CD4-positive, alpha-beta memory T cell (primary cell): ENCODE measurements at regions not wholly inside any gene's neighbourhood (a gene's known extent, or its start where the extent isn't known, plus 50 kb on each side); places are given as distances from the start of the nearest gene placed in this dataset.

ENCODE experiments used
- CTCF ChIA-PET: fragments of 350-600 bp; sonication (Branson Sonifier 250); formaldehyde crosslinking; loops from one replicate; lab custom pipeline; 2021; ENCODE audit warnings: inconsistent platforms; ENCODE audit not compliant: partially characterized antibody; lab: Charles Lee
- POLR2A ChIA-PET: fragments of 350-600 bp; sonication (Branson Sonifier 250); formaldehyde crosslinking; loops from one replicate; lab custom pipeline; 2021; ENCODE audit not compliant: partially characterized antibody; lab: Charles Lee
- DNase-seq, 5 donors: peaks; one replicate each; pipeline versions ENCODE4 v3.0.0 to v3.0.0-alpha.2; 2020 to 2022; ENCODE audit warnings: mixed read lengths in 1 of 5
- H3K27ac ChIP-seq: one replicate; pipeline ENCODE4 v1.7.0; 2013; ENCODE audit warnings: low read depth, low read length
- H3K27me3 ChIP-seq: 2 replicates; pipeline ENCODE4 v1.7.0; 2013; ENCODE audit warnings: mild to moderate bottlenecking, low read length, moderate library complexity; ENCODE audit not compliant: insufficient read depth
- H3K36me3 ChIP-seq: 2 replicates; pipeline ENCODE4 v1.7.0; 2013; ENCODE audit warnings: mild to moderate bottlenecking, low read length, moderate library complexity; ENCODE audit not compliant: insufficient read depth
- H3K4me1 ChIP-seq: 2 replicates; pipeline ENCODE4 v1.7.0; 2013; ENCODE audit warnings: mild to moderate bottlenecking, low read length, moderate library complexity; ENCODE audit not compliant: insufficient read depth
- H3K4me3 ChIP-seq, 2 donors: one replicate each; pipeline ENCODE4 v1.7.0; 2013; ENCODE audit warnings: low read length in 2 of 2, mild to moderate bottlenecking in 1 of 2
- H3K9me3 ChIP-seq, 2 donors: one replicate each; pipeline ENCODE4 v1.7.0; 2013; ENCODE audit warnings: low read length in 2 of 2, control low read depth in 1 of 2; ENCODE audit not compliant: control insufficient read depth in 1 of 2
- H3K27ac Mint-ChIP-seq, 7 donors: one replicate each; pipeline ENCODE4 v1.8.0; 2020 to 2021; ENCODE audit warnings: mixed read lengths in 7 of 7, mild to moderate bottlenecking in 6 of 7, inconsistent platforms in 3 of 7, moderate library complexity in 3 of 7
- H3K27me3 Mint-ChIP-seq, 2 donors: one replicate each; pipeline ENCODE4 v1.8.0; 2020 to 2021; ENCODE audit warnings: mixed read lengths in 2 of 2
- H3K36me3 Mint-ChIP-seq, 2 donors: one replicate each; pipeline ENCODE4 v1.8.0; 2020 to 2021; ENCODE audit warnings: mixed read lengths in 2 of 2, inconsistent platforms in 1 of 2, mild to moderate bottlenecking in 1 of 2
- H3K4me1 Mint-ChIP-seq, 4 donors: one replicate each; pipeline ENCODE4 v1.8.0; 2020 to 2021; ENCODE audit warnings: mixed read lengths in 4 of 4, mild to moderate bottlenecking in 1 of 4
- H3K4me3 Mint-ChIP-seq, 8 donors: one replicate each; pipeline ENCODE4 v1.8.0; 2020 to 2021; ENCODE audit warnings: mixed read lengths in 8 of 8, mild to moderate bottlenecking in 7 of 8, moderate library complexity in 6 of 8, inconsistent platforms in 3 of 8
- H3K9me3 Mint-ChIP-seq, 8 donors: one replicate each; pipeline ENCODE4 v1.8.0; 2020 to 2021; ENCODE audit warnings: mixed read lengths in 8 of 8, mild to moderate bottlenecking in 5 of 8, inconsistent platforms in 3 of 8, moderate library complexity in 1 of 8
- intact Hi-C: fragments of 100-400 bp; cut with micrococcal nuclease; formaldehyde crosslinking; loops from one replicate; pipeline ENCODE4 v1.15.1; 2023

GRCh38 chr5:18749763-18750162, 1115.5 kb downstream of the TAF11L14 start:
- Mint-ChIP-seq H3K36me3 (peaks cover 0 to 10% of the 10 kb centered on the region in 2 donors), H3K4me3 (no peak overlapping the region)
- CTCF ChIA-PET, result no interaction called here

GRCh38 chr5:18752317-18752716, 1118.1 kb downstream of the TAF11L14 start:
- POLR2A ChIA-PET, result no interaction called here
- no peaks in the 10 kb centered on the region for H3K9me3 ChIP-seq
- H3K4me3 ChIP-seq, result no peak overlapping the region
- no peaks in the 10 kb centered on the region for H3K4me1 ChIP-seq
- Mint-ChIP-seq H3K27ac (no peak overlapping the region), H3K36me3 (no peaks in the 10 kb centered on the region), H3K9me3 (no peaks in the 10 kb centered on the region), H3K4me3 (no peak overlapping the region), H3K4me1 (peaks cover 4 to 6% (median 5%) of the 10 kb centered on the region in 4 donors), H3K27me3 (no peaks in the 10 kb centered on the region)
- no peaks in the 10 kb centered on the region for H3K27me3 ChIP-seq
- H3K36me3 ChIP-seq, result no peaks in the 10 kb centered on the region
- DNase-seq, result no peak
- no peak overlapping the region for H3K27ac ChIP-seq
- intact Hi-C loops, result no loop called here
- CTCF ChIA-PET, result no interaction called here

More at GRCh38 chr5:18749763-18750162, 1115.5 kb downstream of the TAF11L14 start:
- Mint-ChIP-seq H3K4me1 (peaks cover 8 to 32% (median 14%) of the 10 kb centered on the region in 4 donors), H3K9me3 (no peaks in the 10 kb centered on the region), H3K27ac (peak overlapping the region in 1 of 7 donors; percentile 47), H3K27me3 (no peaks in the 10 kb centered on the region)
- intact Hi-C loops, result no loop called here
- Histone ChIP-seq H3K4me1 (peaks cover 10% of the 10 kb centered on the region), H3K36me3 (no peaks in the 10 kb centered on the region), H3K4me3 (no peak overlapping the region), H3K9me3 (no peaks in the 10 kb centered on the region), H3K27me3 (no peaks in the 10 kb centered on the region), H3K27ac (no peak overlapping the region)
- DNase-seq, result no peak
- POLR2A ChIA-PET, result no interaction called here

- Histone ChIP-seq H3K9me3 (no peaks in the 10 kb centered on the region), H3K36me3 (no peaks in the 10 kb centered on the region), H3K27me3 (no peaks in the 10 kb centered on the region), H3K4me1 (no peaks in the 10 kb centered on the region), H3K4me3 (no peak overlapping the region), H3K27ac (no peak overlapping the region)
- peaks cover 0 to 4% (median 2%) of the 10 kb centered on the region in 4 donors for H3K4me1 Mint-ChIP-seq
- CTCF ChIA-PET, result no interaction called here
- intact Hi-C loops, result no loop called here
- no peaks in the 10 kb centered on the region for H3K27me3 Mint-ChIP-seq
- POLR2A ChIA-PET, result no interaction called here
- H3K36me3 Mint-ChIP-seq, result no peaks in the 10 kb centered on the region
- DNase-seq, result no peak
- no peaks in the 10 kb centered on the region for H3K9me3 Mint-ChIP-seq
- H3K4me3 Mint-ChIP-seq, result no peak overlapping the region
- no peak overlapping the region for H3K27ac Mint-ChIP-seq
Observed at GRCh38 chr5:18754201-18754600, 1119.9 kb downstream of the TAF11L14 start.

- CTCF ChIA-PET, result no interaction called here
- intact Hi-C loops, result no loop called here
Observed at GRCh38 chr5:18761801-18762200, 1127.5 kb downstream of the TAF11L14 start.

GRCh38 chr5:18764161-18764560, 1129.9 kb downstream of the TAF11L14 start:
- no peaks in the 10 kb centered on the region for H3K27me3 ChIP-seq
- no peak overlapping the region for H3K27ac ChIP-seq
- no peaks in the 10 kb centered on the region for H3K9me3 ChIP-seq
- Mint-ChIP-seq H3K27me3 (peaks cover 0 to 4% of the 10 kb centered on the region in 2 donors), H3K36me3 (no peaks in the 10 kb centered on the region), H3K4me3 (no peak overlapping the region), H3K4me1 (peaks cover 0 to 5% (median 2%) of the 10 kb centered on the region in 4 donors), H3K27ac (no peak overlapping the region), H3K9me3 (peaks cover 0 to 6% (median 0%) of the 10 kb centered on the region in 8 donors)
- intact Hi-C loops, result no loop called here
- DNase-seq, result no peak
- H3K36me3 ChIP-seq, result no peaks in the 10 kb centered on the region
- H3K4me3 ChIP-seq, result no peak overlapping the region
- ChIA-PET POLR2A (interaction anchor here (0.6 kb wide), 1 partner anchor 52 kb away, joined by 3 read pairs; no protein-coding TSS in a partner anchor), CTCF (no interaction called here)
- H3K4me1 ChIP-seq, result no peaks in the 10 kb centered on the region

More at GRCh38 chr5:18761801-18762200, 1127.5 kb downstream of the TAF11L14 start:
- no peak for DNase-seq
- Mint-ChIP-seq H3K36me3 (no peaks in the 10 kb centered on the region), H3K4me3 (no peak overlapping the region), H3K27ac (no peak overlapping the region), H3K27me3 (peaks cover 0 to 4% of the 10 kb centered on the region in 2 donors), H3K9me3 (peaks cover 0 to 6% (median 0%) of the 10 kb centered on the region in 8 donors), H3K4me1 (peaks cover 0 to 5% (median 2%) of the 10 kb centered on the region in 4 donors)
- H3K4me1 ChIP-seq, result no peaks in the 10 kb centered on the region
- H3K9me3 ChIP-seq, result no peaks in the 10 kb centered on the region
- no peak overlapping the region for H3K4me3 ChIP-seq
- no peaks in the 10 kb centered on the region for H3K27me3 ChIP-seq
- no peak overlapping the region for H3K27ac ChIP-seq
- no peaks in the 10 kb centered on the region for H3K36me3 ChIP-seq
- POLR2A ChIA-PET, result no interaction called here

- peaks cover 0 to 4% of the 10 kb centered on the region in 2 donors for H3K27me3 Mint-ChIP-seq
- no peak for DNase-seq
- H3K4me1 Mint-ChIP-seq, result peaks cover 0 to 4% (median 2%) of the 10 kb centered on the region in 4 donors
- no peaks in the 10 kb centered on the region for H3K9me3 ChIP-seq
- H3K27me3 ChIP-seq, result no peaks in the 10 kb centered on the region
- intact Hi-C loops, result no loop called here
- POLR2A ChIA-PET, result no interaction called here
- no peak overlapping the region for H3K27ac ChIP-seq
- no peak overlapping the region for H3K4me3 Mint-ChIP-seq
- no peak overlapping the region for H3K4me3 ChIP-seq
- H3K9me3 Mint-ChIP-seq, result peaks cover 0 to 6% (median 0%) of the 10 kb centered on the region in 8 donors
- no peaks in the 10 kb centered on the region for H3K36me3 ChIP-seq
- no peak overlapping the region for H3K27ac Mint-ChIP-seq
- CTCF ChIA-PET, result no interaction called here
- no peaks in the 10 kb centered on the region for H3K36me3 Mint-ChIP-seq
- no peaks in the 10 kb centered on the region for H3K4me1 ChIP-seq
Observed at GRCh38 chr5:18765304-18765703, 1131.0 kb downstream of the TAF11L14 start.

GRCh38 chr5:18771097-18771610, 1136.9 kb downstream of the TAF11L14 start:
- intact Hi-C loops, result no loop called here
- Histone ChIP-seq H3K27me3 (no peaks in the 10 kb centered on the region), H3K4me3 (no peak overlapping the region), H3K4me1 (no peaks in the 10 kb centered on the region), H3K27ac (no peak overlapping the region), H3K36me3 (no peaks in the 10 kb centered on the region), H3K9me3 (no peaks in the 10 kb centered on the region)
- H3K27ac Mint-ChIP-seq, result no peak overlapping the region
- H3K9me3 Mint-ChIP-seq, result peaks cover 0 to 2% (median 0%) of the 10 kb centered on the region in 8 donors
- DNase-seq, result no peak
- CTCF ChIA-PET, result no interaction called here
- POLR2A ChIA-PET, result no interaction called here
- peaks cover 0 to under 1% of the 10 kb centered on the region in 2 donors for H3K27me3 Mint-ChIP-seq
- H3K36me3 Mint-ChIP-seq, result no peaks in the 10 kb centered on the region
- peaks cover 3 to 8% (median 7%) of the 10 kb centered on the region in 4 donors for H3K4me1 Mint-ChIP-seq
- no peak overlapping the region for H3K4me3 Mint-ChIP-seq
